ENCODE measurements at regions not wholly inside any gene's neighbourhood (a gene's known extent, or its start where the extent isn't known, plus 50 kb on each side); places are given as distances from the start of the nearest gene placed in this dataset.

- no peak overlapping the region for H3K4me3 ChIP-seq (ENCODE audit: insufficient read depth, low read depth, low read length)
- Mint-ChIP-seq H3K36me3 (ENCODE audit: low read depth, unreplicated experiment) (peaks cover 40% of the 10 kb centered on the region), H3K4me3 (ENCODE audit: unreplicated experiment) (no peak overlapping the region), H3K4me1 (ENCODE audit: low read depth, unreplicated experiment) (peaks cover 7% of the 10 kb centered on the region), H3K9me3 (ENCODE audit: unreplicated experiment) (peaks cover 2% of the 10 kb centered on the region), H3K27ac (ENCODE audit: unreplicated experiment) (peak overlapping the region; percentile 47), H3K27me3 (ENCODE audit: low read depth, unreplicated experiment) (no peaks in the 10 kb centered on the region)
- no peak overlapping the region for H3K4me2 ChIP-seq (ENCODE audit: low read length)
- H4K20me1 ChIP-seq (ENCODE audit: insufficient read depth, low read length), result peaks cover 20% of the 10 kb centered on the region
- H3K79me2 ChIP-seq (ENCODE audit: insufficient read depth, low read length), result no peaks in the 10 kb centered on the region
- no peaks in the 10 kb centered on the region for H3K27me3 ChIP-seq (ENCODE audit: insufficient read depth, low read length)
- no peaks in the 10 kb centered on the region for H3K4me1 ChIP-seq (ENCODE audit: insufficient read depth, low read length)
- H3K27ac ChIP-seq (ENCODE audit: low read depth, low read length), result no peak overlapping the region
- DNase-seq (ENCODE audit: low read depth) (no peak), FAIRE-seq (no peak)
- H2AFZ ChIP-seq (ENCODE audit: low read depth, low read length), result no peak overlapping the region
- H3K9me3 ChIP-seq (ENCODE audit: insufficient read depth, low read depth, low read length), result no peaks in the 10 kb centered on the region
- H3K9ac ChIP-seq (ENCODE audit: low read length), result no peak overlapping the region
- TF ChIP-seq, protein P1, sequence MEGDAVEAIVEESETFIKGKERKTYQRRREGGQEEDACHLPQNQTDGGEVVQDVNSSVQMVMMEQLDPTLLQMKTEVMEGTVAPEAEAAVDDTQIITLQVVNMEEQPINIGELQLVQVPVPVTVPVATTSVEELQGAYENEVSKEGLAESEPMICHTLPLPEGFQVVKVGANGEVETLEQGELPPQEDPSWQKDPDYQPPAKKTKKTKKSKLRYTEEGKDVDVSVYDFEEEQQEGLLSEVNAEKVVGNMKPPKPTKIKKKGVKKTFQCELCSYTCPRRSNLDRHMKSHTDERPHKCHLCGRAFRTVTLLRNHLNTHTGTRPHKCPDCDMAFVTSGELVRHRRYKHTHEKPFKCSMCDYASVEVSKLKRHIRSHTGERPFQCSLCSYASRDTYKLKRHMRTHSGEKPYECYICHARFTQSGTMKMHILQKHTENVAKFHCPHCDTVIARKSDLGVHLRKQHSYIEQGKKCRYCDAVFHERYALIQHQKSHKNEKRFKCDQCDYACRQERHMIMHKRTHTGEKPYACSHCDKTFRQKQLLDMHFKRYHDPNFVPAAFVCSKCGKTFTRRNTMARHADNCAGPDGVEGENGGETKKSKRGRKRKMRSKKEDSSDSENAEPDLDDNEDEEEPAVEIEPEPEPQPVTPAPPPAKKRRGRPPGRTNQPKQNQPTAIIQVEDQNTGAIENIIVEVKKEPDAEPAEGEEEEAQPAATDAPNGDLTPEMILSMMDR (IDR thresholded peaks at IDR 0.05; ENCODE audit: insufficient read depth, low read depth, low read length), result no peak
- TF ChIP-seq EZH2 (IDR thresholded peaks at IDR 0.05; ENCODE audit: insufficient read depth, low read length), result no peak
- H3K36me3 ChIP-seq (ENCODE audit: insufficient read depth, low read length), result peaks cover 15% of the 10 kb centered on the region
Measured at GRCh38 chr2:120984452-120985173, 248.9 kb downstream of the GLI2 start.

- no peak overlapping the region for H2AFZ ChIP-seq (ENCODE audit: low read depth, low read length)
- no peak overlapping the region for H3K4me3 Mint-ChIP-seq (ENCODE audit: unreplicated experiment)
- no peaks in the 10 kb centered on the region for H3K27me3 ChIP-seq (ENCODE audit: insufficient read depth, low read length)
- no peaks in the 10 kb centered on the region for H3K27me3 Mint-ChIP-seq (ENCODE audit: low read depth, unreplicated experiment)
- H3K9me3 Mint-ChIP-seq (ENCODE audit: unreplicated experiment), result peaks cover 2% of the 10 kb centered on the region
- no peak overlapping the region for H3K4me3 ChIP-seq (ENCODE audit: insufficient read depth, low read depth, low read length)
- peaks cover 13% of the 10 kb centered on the region for H3K36me3 ChIP-seq (ENCODE audit: insufficient read depth, low read length)
- no peak overlapping the region for H3K27ac Mint-ChIP-seq (ENCODE audit: unreplicated experiment)
- TF ChIP-seq, protein P1 (IDR thresholded peaks at IDR 0.05; ENCODE audit: insufficient read depth, low read depth, low read length), result no peak
- no peak for TF ChIP-seq EZH2 (IDR thresholded peaks at IDR 0.05; ENCODE audit: insufficient read depth, low read length)
- FAIRE-seq (no peak), DNase-seq (ENCODE audit: low read depth) (no peak)
- H3K27ac ChIP-seq (ENCODE audit: low read depth, low read length), result no peak overlapping the region
- peaks cover 39% of the 10 kb centered on the region for H3K36me3 Mint-ChIP-seq (ENCODE audit: low read depth, unreplicated experiment)
- no peaks in the 10 kb centered on the region for H3K79me2 ChIP-seq (ENCODE audit: insufficient read depth, low read length)
- no peaks in the 10 kb centered on the region for H3K4me1 ChIP-seq (ENCODE audit: insufficient read depth, low read length)
- H3K9me3 ChIP-seq (ENCODE audit: insufficient read depth, low read depth, low read length), result no peaks in the 10 kb centered on the region
- peaks cover 5% of the 10 kb centered on the region for H3K4me1 Mint-ChIP-seq (ENCODE audit: low read depth, unreplicated experiment)
- no peak overlapping the region for H3K9ac ChIP-seq (ENCODE audit: low read length)
- H3K4me2 ChIP-seq (ENCODE audit: low read length), result no peak overlapping the region
- peaks cover 13% of the 10 kb centered on the region for H4K20me1 ChIP-seq (ENCODE audit: insufficient read depth, low read length)
Measured at GRCh38 chr2:120985174-120985996, 249.7 kb downstream of the GLI2 start.
